ENCODE measurements at regions not wholly inside any gene's neighbourhood (a gene's known extent, or its start where the extent isn't known, plus 50 kb on each side); places are given as distances from the start of the nearest gene placed in this dataset.

DNA sequence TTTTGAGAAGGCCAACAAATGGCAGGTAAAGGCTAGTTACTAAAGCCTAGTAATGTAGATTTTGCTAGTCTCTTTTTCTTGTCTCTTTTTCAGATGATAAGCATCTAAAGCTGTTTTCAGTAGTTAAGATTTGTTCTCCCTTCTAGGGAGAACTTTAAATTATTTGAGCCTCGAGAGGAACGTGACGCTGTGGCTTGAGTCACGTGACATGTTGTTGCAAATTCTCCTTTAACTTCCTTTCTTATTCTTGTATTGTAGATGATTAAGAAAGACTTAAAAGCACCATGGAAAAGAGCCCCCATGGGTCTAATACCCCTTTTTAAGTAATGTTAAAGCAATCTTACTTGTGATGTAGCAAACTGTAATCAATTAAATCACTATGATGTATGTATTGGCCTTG lies 2698.7 kb downstream of the PCDH9 start:
- Histone ChIP-seq H3K27ac (no peak overlapping the region), H3K4me3 (no peak overlapping the region), H3K36me3 (replicated peaks in 1 of 2) (no peaks in the 10 kb centered on the region), H3K27me3 (no peaks in the 10 kb centered on the region), H3K9me3 (replicated peaks in 1 of 3) (no peaks in the 10 kb centered on the region), H3K4me1 (replicated peaks in 1 of 2) (no peaks in the 10 kb centered on the region)
- intact Hi-C loops (cut with DNase I), result no loop called here
- no peak for DNase-seq
- no peak for TF ChIP-seq POLR2A (IDR thresholded peaks at IDR 0.05)
- no peak for TF ChIP-seq CTCF (IDR thresholded peaks at IDR 0.05)
- 79 to 84% (median 81%) methylated on average over 4 of the region's 4 CpGs for WGBS, 4 donors

DNA sequence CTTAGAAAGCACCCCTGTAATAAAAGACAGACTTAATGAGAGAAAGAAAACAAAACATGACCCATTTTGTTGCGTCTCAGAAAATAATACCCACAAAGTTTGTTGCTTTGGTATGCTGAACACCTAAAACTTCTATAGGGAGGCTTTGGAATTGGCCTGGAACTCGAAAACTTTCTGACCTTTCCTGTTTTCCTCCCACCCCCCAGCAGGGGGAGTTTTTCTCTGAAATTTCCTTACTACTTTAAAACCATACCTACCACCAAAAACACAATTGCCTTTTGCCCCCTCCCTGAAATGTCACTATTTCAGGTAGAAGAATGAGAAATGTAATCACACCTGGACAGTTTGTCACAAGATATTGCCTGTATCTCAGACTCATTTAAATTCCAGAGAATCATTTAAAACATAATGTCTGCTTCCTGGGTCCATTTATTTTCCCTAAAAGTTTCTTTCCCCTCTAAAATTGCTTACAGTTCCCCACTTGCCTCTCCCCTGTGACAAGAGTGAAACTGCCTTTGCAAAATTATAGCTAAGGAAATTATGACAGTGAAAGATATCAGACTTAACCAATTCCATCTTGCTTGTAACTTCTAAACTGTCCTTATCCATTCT lies 2700.2 kb downstream of the PCDH9 start:
- Histone ChIP-seq H3K36me3 (replicated peaks in 1 of 2) (no peaks in the 10 kb centered on the region), H3K4me1 (replicated peaks in 1 of 2) (no peaks in the 10 kb centered on the region), H3K9me3 (replicated peaks in 1 of 3) (no peaks in the 10 kb centered on the region), H3K4me3 (no peak overlapping the region), H3K27me3 (no peaks in the 10 kb centered on the region), H3K27ac (no peak overlapping the region)
- DNase-seq, result peak in 1 of 7 donors; percentile 12
- WGBS, 4 donors, result 74 to 77% (median 75%) methylated on average over 2 of the region's 2 CpGs
- no peak for TF ChIP-seq POLR2A (IDR thresholded peaks at IDR 0.05)
- peak; percentile 3 to 51 (median 20) for TF ChIP-seq CTCF (IDR thresholded peaks at IDR 0.05)
- intact Hi-C loops (cut with DNase I), result no loop called here

- intact Hi-C loops (cut with DNase I), result no loop called here
- H3K4me1 ChIP-seq (replicated peaks in 1 of 2), result no peaks in the 10 kb centered on the region
- TF ChIP-seq CTCF (IDR thresholded peaks at IDR 0.05) (no peak), POLR2A (IDR thresholded peaks at IDR 0.05) (no peak)
- H3K36me3 ChIP-seq (replicated peaks in 1 of 2), result no peaks in the 10 kb centered on the region
- WGBS, 4 donors, result 71 to 84% (median 75%) methylated on average over 1 of the region's 1 CpG
- DNase-seq, result no peak
- H3K4me3 ChIP-seq, result no peak overlapping the region
- H3K27ac ChIP-seq, result no peak overlapping the region
- H3K9me3 ChIP-seq (replicated peaks in 1 of 3), result no peaks in the 10 kb centered on the region
- H3K27me3 ChIP-seq, result no peaks in the 10 kb centered on the region
These were observed 2701.3 kb downstream of the PCDH9 start for GRCh38 chr13:64528838-64529237.

GRCh38 chr13:64527561-64527960 lies 2702.6 kb downstream of the PCDH9 start:
- Histone ChIP-seq H3K27me3 (no peaks in the 10 kb centered on the region), H3K4me1 (replicated peaks in 1 of 2) (no peaks in the 10 kb centered on the region), H3K4me3 (no peak overlapping the region), H3K9me3 (replicated peaks in 1 of 3) (no peaks in the 10 kb centered on the region), H3K36me3 (replicated peaks in 1 of 2) (no peaks in the 10 kb centered on the region), H3K27ac (no peak overlapping the region)
- TF ChIP-seq POLR2A (IDR thresholded peaks at IDR 0.05) (no peak), CTCF (IDR thresholded peaks at IDR 0.05) (no peak)
- intact Hi-C loops (cut with DNase I), result no loop called here
- WGBS, 4 donors, result 67 to 83% (median 71%) methylated on average over 2 of the region's 2 CpGs
- no peak for DNase-seq
